HG03066 (cell line): ENCODE measurements at regions not wholly inside any gene's neighbourhood (a gene's known extent, or its start where the extent isn't known, plus 50 kb on each side); places are given as distances from the start of the nearest gene placed in this dataset.
"Not testable (repeated sequence)": the region's sequence is repeated elsewhere in the genome, so short reads cannot be mapped to it uniquely, and the experiment has no call there.

Experiments used
- ATAC-seq: cut with Tn5 transposase; IDR thresholded peaks from one replicate; pipeline ENCODE4 v1.9.1; 2021; ENCODE audit warnings: low read depth; ENCODE audit not compliant: unreplicated experiment

DNA sequence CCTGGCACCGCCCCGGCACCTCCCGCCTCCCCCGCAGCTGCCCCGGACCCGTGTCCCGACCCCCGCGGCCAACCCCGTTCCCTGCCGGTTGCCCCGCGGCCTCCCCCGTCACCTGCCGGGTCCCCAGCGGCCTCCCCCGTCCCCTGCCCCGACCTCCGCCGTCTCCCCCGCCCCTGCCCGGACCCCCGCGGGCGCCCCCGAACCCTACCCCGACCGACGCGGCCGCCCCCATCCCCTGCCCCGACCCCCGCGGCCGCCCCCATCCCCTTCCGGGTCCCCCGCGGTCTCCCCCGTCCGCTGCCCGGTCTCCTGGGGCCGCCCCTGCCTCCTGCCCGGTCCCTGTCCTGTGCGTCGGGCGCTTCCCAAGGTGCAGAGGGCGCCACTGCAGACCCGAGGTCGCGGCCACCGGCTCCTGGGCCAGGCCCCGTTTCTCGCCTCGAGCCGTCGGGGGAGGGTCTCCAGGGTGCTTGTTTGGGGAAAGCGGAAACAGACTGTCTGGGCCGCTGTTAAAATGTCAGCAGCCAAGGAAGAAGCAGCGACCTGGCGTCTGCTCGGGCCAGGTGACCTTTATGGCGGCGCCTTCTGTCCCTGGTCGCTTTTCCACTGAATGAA is 51.6 kb upstream of the APOD start:
- ATAC-seq, result not testable (repeated sequence)

DNA sequence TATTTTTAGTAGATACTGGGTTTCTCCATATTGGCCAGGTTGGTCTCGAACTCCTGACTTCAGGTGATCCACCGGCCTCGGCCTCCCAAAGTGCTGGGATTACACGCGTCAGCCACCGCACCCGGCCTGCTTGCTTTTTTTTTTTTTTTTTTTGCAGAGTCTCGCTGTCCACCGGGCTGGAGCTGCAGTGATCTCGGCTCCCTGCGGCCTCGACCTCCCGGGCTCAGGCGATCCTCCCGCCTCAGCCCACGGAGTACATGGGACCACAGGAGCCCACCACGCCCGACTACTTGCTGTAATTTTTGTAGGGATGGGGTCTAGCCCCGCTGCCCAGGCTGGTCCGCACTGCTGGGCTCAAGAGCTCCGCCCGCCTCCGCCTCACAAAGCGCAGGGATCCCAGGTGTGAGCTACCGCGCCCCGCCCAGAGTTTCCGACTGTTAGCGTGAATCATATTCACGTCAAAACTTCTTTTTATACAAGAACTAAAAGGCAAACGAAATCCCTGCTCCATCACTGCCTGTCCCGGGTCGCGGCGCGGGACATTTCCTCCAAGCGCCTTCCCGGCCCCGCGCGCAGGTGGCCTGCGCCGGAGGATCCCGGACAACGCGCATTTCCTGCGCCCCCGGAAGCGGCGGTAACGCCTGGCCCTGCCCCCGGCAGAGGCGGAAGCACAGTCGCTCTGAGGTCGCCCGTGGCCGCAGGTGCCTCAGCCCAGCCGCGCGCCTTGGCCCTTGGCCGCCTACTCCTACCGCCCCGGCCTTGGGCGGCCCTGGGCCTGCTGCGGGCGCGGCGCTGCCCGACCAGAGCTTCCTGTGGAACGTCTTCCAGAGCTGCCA is 50.9 kb upstream of the APOD start:
- ATAC-seq, result peak; percentile 94
